WTC11 (cell line): ENCODE measurements at regions not wholly inside any gene's neighbourhood (a gene's known extent, or its start where the extent isn't known, plus 50 kb on each side); places are given as distances from the start of the nearest gene placed in this dataset.

Experiments
- ATAC-seq: fragments of 200-7000 bp; cut with Tn5 transposase; 2 replicates; pipeline ENCODE4 v1.10.0; 2021; ENCODE audit warnings: mild to moderate bottlenecking, moderate library complexity
- CTCF ChIA-PET: fragments of 300-600 bp; sonication (Branson Sonifier 250); formaldehyde crosslinking; loops from one replicate; lab custom pipeline; 2021; ENCODE audit warnings: antibody characterized with exemption; lab: Charles Lee
- POLR2A ChIA-PET: fragments of 350-600 bp; sonication (Branson Sonifier 250); formaldehyde crosslinking; loops from one replicate; lab custom pipeline; 2021; ENCODE audit warnings: antibody characterized with exemption; lab: Charles Lee
- DNase-seq: peaks from one replicate; pipeline ENCODE4 v3.0.0; 2021; ENCODE audit warnings: low spot score
- H3K27ac Mint-ChIP-seq: 2 replicates; pipeline ENCODE4 v1.8.0; 2021; ENCODE audit warnings: mixed read lengths
- H3K27me3 Mint-ChIP-seq: 2 replicates; pipeline ENCODE4 v1.8.0; 2021; ENCODE audit warnings: low read depth, mild to moderate bottlenecking, moderate library complexity, mixed read lengths
- H3K36me3 Mint-ChIP-seq: 2 replicates; pipeline ENCODE4 v1.8.0; 2021; ENCODE audit warnings: mixed read lengths
- H3K4me1 Mint-ChIP-seq: 2 replicates; pipeline ENCODE4 v1.8.0; 2022; ENCODE audit warnings: mixed read lengths
- H3K4me3 Mint-ChIP-seq: 2 replicates; pipeline ENCODE4 v1.8.0; 2021; ENCODE audit warnings: mild to moderate bottlenecking, moderate library complexity, mixed read lengths
- H3K9me3 Mint-ChIP-seq: 2 replicates; pipeline ENCODE4 v1.8.0; 2021; ENCODE audit warnings: mixed read lengths
- CDX4 ChIP-seq: fragments of 250-450 bp; sonication (Bioruptor Pico); IDR thresholded peaks from 2 replicates; pipeline ENCODE4 v1.9.0; 2021; ENCODE audit warnings: moderate library complexity, mild to moderate bottlenecking, inconsistent platforms, borderline replicate concordance
- E2F1 ChIP-seq: sonication (generic); formaldehyde crosslinking; IDR thresholded peaks from 2 replicates; pipeline ENCODE4 v1.8.0; 2022; ENCODE audit warnings: mild to moderate bottlenecking, missing genetic modification reagents
- E2F4 ChIP-seq: sonication (generic); formaldehyde crosslinking; IDR thresholded peaks from 2 replicates; pipeline ENCODE4 v1.8.1; 2022; ENCODE audit warnings: low read depth, mild to moderate bottlenecking, moderate library complexity, missing genetic modification reagents, borderline replicate concordance
- EMX1 ChIP-seq: fragments of 250-450 bp; sonication (Bioruptor Pico); IDR thresholded peaks from 2 replicates; pipeline ENCODE4 v1.8.0; 2021; ENCODE audit warnings: mild to moderate bottlenecking
- FOXJ3 ChIP-seq: sonication (generic); formaldehyde crosslinking; IDR thresholded peaks from 2 replicates; pipeline ENCODE4 v1.9.0; 2021; ENCODE audit warnings: missing genetic modification reagents, mild to moderate bottlenecking, borderline replicate concordance
- GRHL2 ChIP-seq: fragments of 250-450 bp; sonication (Bioruptor Pico); IDR thresholded peaks from 2 replicates; pipeline ENCODE4 v1.8.0; 2022; ENCODE audit warnings: mild to moderate bottlenecking, moderate library complexity; ENCODE audit not compliant: insufficient replicate concordance, severe bottlenecking
- IRF1 ChIP-seq: sonication (generic); formaldehyde crosslinking; IDR thresholded peaks from 2 replicates; pipeline ENCODE4 v1.8.0; 2023; ENCODE audit warnings: missing genetic modification reagents
- KAT7 ChIP-seq: sonication (generic); formaldehyde crosslinking; IDR thresholded peaks from 2 replicates; pipeline ENCODE4 v1.8.1; 2023; ENCODE audit warnings: missing genetic modification reagents, mild to moderate bottlenecking, borderline replicate concordance
- MLX ChIP-seq: sonication (generic); formaldehyde crosslinking; IDR thresholded peaks from 2 replicates; pipeline ENCODE4 v1.8.1; 2023; ENCODE audit warnings: mild to moderate bottlenecking, missing genetic modification reagents, moderate library complexity
- NFE2L1 ChIP-seq: sonication (generic); formaldehyde crosslinking; IDR thresholded peaks from 2 replicates; pipeline ENCODE4 v1.8.1; 2023; ENCODE audit warnings: missing genetic modification reagents
- NFYB ChIP-seq: sonication (generic); formaldehyde crosslinking; conservative IDR thresholded peaks from 2 replicates; pipeline ENCODE4 v1.8.0; 2022; ENCODE audit warnings: low read depth, missing genetic modification reagents
- OVOL2 ChIP-seq: fragments of 250-450 bp; sonication (Bioruptor Pico); IDR thresholded peaks from 2 replicates; pipeline ENCODE4 v1.9.0; 2021; ENCODE audit warnings: mild to moderate bottlenecking, borderline replicate concordance
- PRRX2 ChIP-seq: fragments of 250-450 bp; sonication (Bioruptor Pico); IDR thresholded peaks from 2 replicates; pipeline ENCODE4 v1.8.0; 2021; ENCODE audit warnings: mild to moderate bottlenecking
- SP1 ChIP-seq: sonication (generic); formaldehyde crosslinking; conservative IDR thresholded peaks from 2 replicates; pipeline ENCODE4 v1.8.1; 2022; ENCODE audit warnings: missing genetic modification reagents
- TEAD4 ChIP-seq: sonication (generic); formaldehyde crosslinking; IDR thresholded peaks from 2 replicates; pipeline ENCODE4 v1.8.0; 2022; ENCODE audit warnings: mild to moderate bottlenecking, missing genetic modification reagents
- TP53 ChIP-seq: sonication (generic); formaldehyde crosslinking; IDR thresholded peaks from 2 replicates; pipeline ENCODE4 v1.8.1; 2023; ENCODE audit warnings: mild to moderate bottlenecking, missing genetic modification reagents
- USF1 ChIP-seq: sonication (generic); formaldehyde crosslinking; IDR thresholded peaks from 2 replicates; pipeline ENCODE4 v1.8.0; 2022; ENCODE audit warnings: mild to moderate bottlenecking, missing genetic modification reagents
- ZNF121 ChIP-seq: sonication (generic); formaldehyde crosslinking; IDR thresholded peaks from 2 replicates; pipeline ENCODE4 v1.8.0; 2023; ENCODE audit warnings: missing genetic modification reagents
- ZNF317 ChIP-seq: sonication (generic); formaldehyde crosslinking; IDR thresholded peaks from 2 replicates; pipeline ENCODE4 v1.8.1; 2023; ENCODE audit warnings: low read depth, mild to moderate bottlenecking, moderate library complexity, missing genetic modification reagents, borderline replicate concordance

- no peak for TF ChIP-seq CDX4 (CRISPR knock-in tag)
- no peak for TF ChIP-seq NFYB (CRISPR knock-in tag)
Observed at GRCh38 chr13:110063490-110064421, 243.2 kb downstream of the COL4A1 start (continued).

GRCh38 chr13:110062777-110063442 lies 244.0 kb downstream of the COL4A1 start:
- DNase-seq (no peak), ATAC-seq (no peak)
- no peaks in the 10 kb centered on the region for H3K4me1 Mint-ChIP-seq
- no peak overlapping the region for H3K27ac Mint-ChIP-seq
- H3K9me3 Mint-ChIP-seq: no peaks in the 10 kb centered on the region
- H3K36me3 Mint-ChIP-seq: no peaks in the 10 kb centered on the region
- ChIA-PET POLR2A (no interaction called here), CTCF (no interaction called here)
- no peak overlapping the region for H3K4me3 Mint-ChIP-seq
- no peak for TF ChIP-seq KAT7 (CRISPR knock-in tag)
- TF ChIP-seq TP53: no peak
- no peak for TF ChIP-seq IRF1 (CRISPR knock-in tag)
- no peak for TF ChIP-seq NFE2L1 (CRISPR knock-in tag)
- no peak for TF ChIP-seq E2F4 (CRISPR knock-in tag)
- TF ChIP-seq FOXJ3 (CRISPR knock-in tag): no peak
- no peak for TF ChIP-seq USF1 (CRISPR knock-in tag)
- no peak for TF ChIP-seq OVOL2
- no peak for TF ChIP-seq TEAD4
- no peak for TF ChIP-seq E2F1 (CRISPR knock-in tag)
- TF ChIP-seq GRHL2 (CRISPR knock-in tag): no peak
- no peak for TF ChIP-seq PRRX2 (CRISPR knock-in tag)
- no peak for TF ChIP-seq ZNF121 (CRISPR knock-in tag)
- TF ChIP-seq NFYB (CRISPR knock-in tag): no peak
- no peak for TF ChIP-seq MLX
- no peak for TF ChIP-seq ZNF317
- TF ChIP-seq EMX1 (CRISPR knock-in tag): no peak
- TF ChIP-seq SP1 (CRISPR knock-in tag): no peak
- no peaks in the 10 kb centered on the region for H3K27me3 Mint-ChIP-seq
